A549 (cell line): ENCODE measurements at regions not wholly inside any gene's neighbourhood (a gene's known extent, or its start where the extent isn't known, plus 50 kb on each side); places are given as distances from the start of the nearest gene placed in this dataset.

ENCODE experiments used
- ATOH8 ChIP-seq: fragments of 250-450 bp; sonication (Bioruptor Pico); IDR thresholded peaks from 2 replicates; pipeline ENCODE4 v1.5.0; 2020; ENCODE audit warnings: low read depth, mild to moderate bottlenecking, moderate library complexity
- BHLHE40 ChIP-seq: IDR thresholded peaks from 2 replicates; pipeline ENCODE4 v1.6.1; 2012; ENCODE audit warnings: low read depth, low read length, inconsistent platforms
- CBX8 ChIP-seq: fragments of 200-600 bp; sonication (generic); IDR thresholded peaks from 2 replicates; pipeline ENCODE4 v1.6.1; 2016
- CEBPB ChIP-seq, 2 experiments: fragments of >200 bp in 1 of 2; sonication (Bioruptor Twin) in 1 of 2; formaldehyde crosslinking in 1 of 2; IDR thresholded peaks; 2 replicates each; pipeline ENCODE4 v1.6.1; 2012 to 2016
- FOSB ChIP-seq: fragments of 250-450 bp; sonication (Bioruptor Pico); IDR thresholded peaks from 2 replicates; pipeline ENCODE4 v1.5.0; 2020; ENCODE audit warnings: mild to moderate bottlenecking, moderate library complexity
- FOXS1 ChIP-seq: fragments of 250-450 bp; sonication (Bioruptor Pico); IDR thresholded peaks from 2 replicates; pipeline ENCODE4 v1.5.0; 2020; ENCODE audit warnings: mild to moderate bottlenecking, moderate library complexity
- GATA3 ChIP-seq: IDR thresholded peaks from 2 replicates; pipeline ENCODE4 v1.6.1; 2012; ENCODE audit warnings: borderline replicate concordance
- HDAC2 ChIP-seq: fragments of 200-600 bp; sonication (generic); IDR thresholded peaks from 2 replicates; pipeline ENCODE4 v1.6.1; 2016
- HES2 ChIP-seq: fragments of >200 bp; sonication (Bioruptor Twin); formaldehyde crosslinking; IDR thresholded peaks from 2 replicates; pipeline ENCODE4 v1.6.1; 2016
- HOXB13 ChIP-seq: fragments of 250-450 bp; sonication (Bioruptor Pico); IDR thresholded peaks from 2 replicates; pipeline ENCODE4 v1.5.0; 2020; ENCODE audit warnings: low read depth, mild to moderate bottlenecking, moderate library complexity
- JUN ChIP-seq, 2 experiments: fragments of >200 bp; sonication (Bioruptor Twin); formaldehyde crosslinking; IDR thresholded peaks; 2 replicates in 1 of 2; 3 replicates in 1 of 2; pipeline ENCODE4 v1.6.1; 2016 to 2017
- JUNB ChIP-seq: fragments of >200 bp; sonication (Bioruptor Twin); formaldehyde crosslinking; IDR thresholded peaks from 2 replicates; pipeline ENCODE4 v1.6.1; 2016
- KDM1A ChIP-seq: fragments of 200-600 bp; sonication (generic); IDR thresholded peaks from 2 replicates; pipeline ENCODE4 v1.6.1; 2016; ENCODE audit warnings: low read depth, mild to moderate bottlenecking
- KDM5A ChIP-seq: fragments of 200-600 bp; sonication (generic); IDR thresholded peaks from 2 replicates; pipeline ENCODE4 v1.6.1; 2016; ENCODE audit warnings: antibody characterized with exemption, mild to moderate bottlenecking
- MAFK ChIP-seq: fragments of 450-650 bp; IDR thresholded peaks from 2 replicates; pipeline ENCODE4 v1.6.1; 2014; ENCODE audit not compliant: partially characterized antibody
- MYC ChIP-seq: IDR thresholded peaks from 2 replicates; pipeline ENCODE4 v1.6.1; 2012; ENCODE audit warnings: mild to moderate bottlenecking, inconsistent platforms, low read length, improper control_type of control experiment, borderline replicate concordance
- RAD21 ChIP-seq, 2 experiments: fragments of >200 bp in 1 of 2; sonication (Bioruptor Twin) in 1 of 2; formaldehyde crosslinking in 1 of 2; IDR thresholded peaks in 1 of 2; conservative IDR thresholded peaks in 1 of 2; 2 replicates in 1 of 2; 3 replicates in 1 of 2; pipeline ENCODE4 v1.6.1; 2012 to 2018; ENCODE audit warnings: inconsistent platforms in 1 of 2
- RARB ChIP-seq: fragments of 250-450 bp; sonication (Bioruptor Pico); IDR thresholded peaks from 2 replicates; pipeline ENCODE4 v1.8.0; 2021; ENCODE audit warnings: mild to moderate bottlenecking, moderate library complexity
- RCOR1 ChIP-seq: fragments of 150-350 bp; IDR thresholded peaks from 2 replicates; pipeline ENCODE4 v1.6.1; 2014; ENCODE audit warnings: antibody characterized with exemption, low read length, low read depth
- REST ChIP-seq: fragments of 200-600 bp; sonication (generic); IDR thresholded peaks from 2 replicates; pipeline ENCODE4 v1.6.1; 2016; ENCODE audit warnings: antibody characterized with exemption, mild to moderate bottlenecking, moderate library complexity
- RFX5 ChIP-seq: fragments of 450-650 bp; IDR thresholded peaks from 2 replicates; pipeline ENCODE4 v1.7.1; 2014; ENCODE audit warnings: antibody characterized with exemption, mild to moderate bottlenecking, moderate library complexity
- SMC3 ChIP-seq: fragments of >200 bp; sonication (Bioruptor Twin); formaldehyde crosslinking; IDR thresholded peaks from 3 replicates; pipeline ENCODE4 v1.6.1; 2018; ENCODE audit warnings: inconsistent platforms
- SREBF2 ChIP-seq: fragments of 450-650 bp; IDR thresholded peaks from 2 replicates; pipeline ENCODE4 v1.6.1; 2014; ENCODE audit warnings: mild to moderate bottlenecking, moderate library complexity
- TFCP2L1 ChIP-seq: fragments of 250-450 bp; sonication (Bioruptor Pico); IDR thresholded peaks from 2 replicates; pipeline ENCODE4 v1.5.0; 2021; ENCODE audit warnings: mild to moderate bottlenecking
- USF2 ChIP-seq: fragments of 450-650 bp; IDR thresholded peaks from 2 replicates; pipeline ENCODE4 v1.6.1; 2014; ENCODE audit warnings: antibody characterized with exemption
- ZNF302 ChIP-seq: fragments of 250-450 bp; sonication (Bioruptor Pico); IDR thresholded peaks from 2 replicates; pipeline ENCODE4 v1.9.0; 2021; ENCODE audit warnings: inconsistent platforms, mild to moderate bottlenecking, moderate library complexity
- ZSCAN20 ChIP-seq: fragments of 250-450 bp; sonication (Bioruptor Pico); IDR thresholded peaks from 2 replicates; pipeline ENCODE4 v1.8.0; 2022; ENCODE audit warnings: mild to moderate bottlenecking, moderate library complexity
- TF ChIP-seq, protein P1 (sequence below): fragments of >200 bp; sonication (Bioruptor Twin); formaldehyde crosslinking; IDR thresholded peaks from 3 replicates; pipeline ENCODE4 v1.6.1; 2016
- TF ChIP-seq, protein P2 (sequence below): IDR thresholded peaks from 2 replicates; pipeline ENCODE4 v1.6.1; 2012; ENCODE audit warnings: low read depth, borderline replicate concordance

GRCh38 chr3:110583373-110583935 lies 488.2 kb upstream of the NECTIN3 start (continued):
- TF ChIP-seq HOXB13 (CRISPR knock-in tag) = no peak
- no peak for TF ChIP-seq ATOH8 (CRISPR knock-in tag)
- 0 out of 5 replicates have a peak, but pooled peaks of 1 of the 2 experiments have one; percentile 42 for TF ChIP-seq JUN (IDR thresholded peaks at IDR 0.05)
- TF ChIP-seq MAFK = no peak
- TF ChIP-seq GATA3 = peak; percentile 91
- TF ChIP-seq KDM5A = no peak
- TF ChIP-seq FOSB (CRISPR knock-in tag) = no peak
- no peak for TF ChIP-seq RFX5
- no peak for TF ChIP-seq CBX8
- TF ChIP-seq ZNF302 (CRISPR knock-in tag) = no peak
- TF ChIP-seq JUNB = peak; percentile 78
- TF ChIP-seq BHLHE40 = no peak
- TF ChIP-seq CEBPB (IDR thresholded peaks at IDR 0.05) = peak in 1 of 2 experiments; percentile 71; a peak in 2 of 4 replicates
- TF ChIP-seq, protein P1, sequence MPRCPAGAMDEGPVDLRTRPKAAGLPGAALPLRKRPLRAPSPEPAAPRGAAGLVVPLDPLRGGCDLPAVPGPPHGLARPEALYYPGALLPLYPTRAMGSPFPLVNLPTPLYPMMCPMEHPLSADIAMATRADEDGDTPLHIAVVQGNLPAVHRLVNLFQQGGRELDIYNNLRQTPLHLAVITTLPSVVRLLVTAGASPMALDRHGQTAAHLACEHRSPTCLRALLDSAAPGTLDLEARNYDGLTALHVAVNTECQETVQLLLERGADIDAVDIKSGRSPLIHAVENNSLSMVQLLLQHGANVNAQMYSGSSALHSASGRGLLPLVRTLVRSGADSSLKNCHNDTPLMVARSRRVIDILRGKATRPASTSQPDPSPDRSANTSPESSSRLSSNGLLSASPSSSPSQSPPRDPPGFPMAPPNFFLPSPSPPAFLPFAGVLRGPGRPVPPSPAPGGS = no peak
- TF ChIP-seq RARB (CRISPR knock-in tag) = no peak
- no peak for TF ChIP-seq HES2
- no peak for TF ChIP-seq ZSCAN20 (CRISPR knock-in tag)
- no peak for TF ChIP-seq FOXS1
- no peak for TF ChIP-seq RCOR1
- TF ChIP-seq SREBF2 = no peak
- TF ChIP-seq RAD21 (conservative IDR thresholded peaks at IDR 0.05 in 1 of 2, IDR thresholded peaks at IDR 0.05 in 1 of 2) = peak in 1 of 2 experiments; percentile 53; a peak in 3 of 5 replicates
- TF ChIP-seq, protein P2, sequence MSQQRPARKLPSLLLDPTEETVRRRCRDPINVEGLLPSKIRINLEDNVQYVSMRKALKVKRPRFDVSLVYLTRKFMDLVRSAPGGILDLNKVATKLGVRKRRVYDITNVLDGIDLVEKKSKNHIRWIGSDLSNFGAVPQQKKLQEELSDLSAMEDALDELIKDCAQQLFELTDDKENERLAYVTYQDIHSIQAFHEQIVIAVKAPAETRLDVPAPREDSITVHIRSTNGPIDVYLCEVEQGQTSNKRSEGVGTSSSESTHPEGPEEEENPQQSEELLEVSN = no peak
- no peak for TF ChIP-seq KDM1A
- TF ChIP-seq TFCP2L1 (CRISPR knock-in tag) = no peak
- no peak for TF ChIP-seq HDAC2
- peak; percentile 29; the same call in 2 of the 3 replicates for TF ChIP-seq SMC3
- no peak for TF ChIP-seq MYC
- no peak for TF ChIP-seq REST
- TF ChIP-seq USF2 = no peak
